HG03039 (cell line): ENCODE measurements at regions not wholly inside any gene's neighbourhood (a gene's known extent, or its start where the extent isn't known, plus 50 kb on each side); places are given as distances from the start of the nearest gene placed in this dataset.
A peak's percentile ranks its signal among the peaks of the same experiment; 100 is the strongest.

Source experiments
- ATAC-seq: cut with Tn5 transposase; IDR thresholded peaks from one replicate; pipeline ENCODE4 v1.9.1; 2021; ENCODE audit warnings: mild to moderate bottlenecking, moderate library complexity; ENCODE audit not compliant: unreplicated experiment

GRCh38 chr9:89765211-89765946 is 160.6 kb downstream of the GADD45G start:
- no peak for ATAC-seq

- ATAC-seq, result no peak
These were observed 162.2 kb downstream of the GADD45G start for GRCh38 chr9:89766991-89767390.

- ATAC-seq, result no peak
These were observed 163.2 kb downstream of the GADD45G start for GRCh38 chr9:89768051-89768450.

GRCh38 chr9:89768650-89769071 is 163.8 kb downstream of the GADD45G start:
- ATAC-seq, result no peak

- ATAC-seq, result no peak
These were observed 165.8 kb downstream of the GADD45G start for GRCh38 chr9:89770531-89771174.

- no peak for ATAC-seq
These were observed 166.4 kb downstream of the GADD45G start for GRCh38 chr9:89771205-89771604.

- no peak for ATAC-seq
These were observed 168.4 kb downstream of the GADD45G start for GRCh38 chr9:89773170-89773569.

- no peak for ATAC-seq
These were observed 170.1 kb downstream of the GADD45G start for GRCh38 chr9:89774858-89775370.

- ATAC-seq, result no peak
These were observed 170.8 kb downstream of the GADD45G start for GRCh38 chr9:89775641-89776040.

GRCh38 chr9:89776795-89777525 is 172.1 kb downstream of the GADD45G start:
- ATAC-seq, result no peak

- no peak for ATAC-seq
These were observed 172.7 kb downstream of the GADD45G start for GRCh38 chr9:89777544-89777943.

- ATAC-seq, result no peak
These were observed 173.6 kb downstream of the GADD45G start for GRCh38 chr9:89778100-89779090.

GRCh38 chr9:89779405-89780203 is 174.8 kb downstream of the GADD45G start:
- no peak for ATAC-seq

GRCh38 chr9:89780959-89781358 is 176.1 kb downstream of the GADD45G start:
- ATAC-seq, result no peak

- ATAC-seq, result peak; percentile 85
These were observed 177.2 kb downstream of the GADD45G start for GRCh38 chr9:89781838-89782540.

GRCh38 chr9:89786655-89787054 is 181.8 kb downstream of the GADD45G start:
- no peak for ATAC-seq

GRCh38 chr9:89787595-89787994 is 182.8 kb downstream of the GADD45G start:
- ATAC-seq, result no peak

GRCh38 chr9:89788434-89788833 is 183.6 kb downstream of the GADD45G start:
- no peak for ATAC-seq

GRCh38 chr9:89789922-89790510 is 185.2 kb downstream of the GADD45G start:
- ATAC-seq, result no peak
